Peyer's patch (tissue), 4 donors: ENCODE measurements at regions not wholly inside any gene's neighbourhood (a gene's known extent, or its start where the extent isn't known, plus 50 kb on each side); places are given as distances from the start of the nearest gene placed in this dataset.

Source experiments
- DNase-seq, 3 donors: peaks; one replicate each; pipeline ENCODE4 v3.0.0-alpha.2; 2017 to 2019
- H3K27ac ChIP-seq, 4 donors: fragments of 200-600 bp; sonication (generic); one replicate each; pipeline ENCODE4 v1.5.1; 2016 to 2019
- H3K27me3 ChIP-seq, 2 donors: fragments of 200-600 bp; sonication (generic); one replicate each; pipeline ENCODE4 v1.5.1; 2019
- H3K36me3 ChIP-seq, 3 donors: fragments of 200-600 bp; sonication (generic); one replicate each; pipeline ENCODE4 v1.5.1; 2016 to 2019
- H3K4me1 ChIP-seq, 4 donors: fragments of 200-600 bp; sonication (generic); one replicate each; pipeline ENCODE4 v1.5.1; 2016 to 2019
- H3K4me3 ChIP-seq, 4 donors: fragments of 200-600 bp; sonication (generic); 1 replicate in 3 of 4; 2 replicates in 1 of 4; pipeline ENCODE4 v1.5.1; 2016 to 2019; ENCODE audit warnings: mild to moderate bottlenecking in 1 of 4
- H3K9me3 ChIP-seq, 4 donors: fragments of 200-600 bp; sonication (generic); one replicate each; pipeline ENCODE4 v1.5.1; 2016 to 2019; ENCODE audit warnings: mild to moderate bottlenecking in 1 of 4
- CTCF ChIP-seq, 6 experiments: fragments of 450-650 bp in 4 of 6; fragments of 200-600 bp in 2 of 6; sonication (generic) in 1 of 6; IDR thresholded peaks; one replicate each; pipeline ENCODE4 v1.5.1; 2017 to 2019; ENCODE audit warnings: antibody characterized with exemption in 6 of 6, mild to moderate bottlenecking in 3 of 6, moderate library complexity in 1 of 6
- POLR2A ChIP-seq, 2 donors: fragments of 450-650 bp; IDR thresholded peaks; one replicate each; pipeline ENCODE4 v1.5.1; 2017; ENCODE audit warnings: antibody characterized with exemption in 2 of 2, mild to moderate bottlenecking in 2 of 2, moderate library complexity in 2 of 2

GRCh38 chr13:107395927-107396662 is 819.2 kb downstream of the LIG4 start:
- no peak overlapping the region for H3K4me3 ChIP-seq
- H3K27ac ChIP-seq: no peak overlapping the region
- no peak for TF ChIP-seq CTCF (IDR thresholded peaks at IDR 0.05)
- TF ChIP-seq POLR2A (IDR thresholded peaks at IDR 0.05): no peak
- H3K4me1 ChIP-seq: no peaks in the 10 kb centered on the region
- no peaks in the 10 kb centered on the region for H3K27me3 ChIP-seq
- no peak for DNase-seq
- no peaks in the 10 kb centered on the region for H3K36me3 ChIP-seq
- no peaks in the 10 kb centered on the region for H3K9me3 ChIP-seq

- H3K9me3 ChIP-seq: no peaks in the 10 kb centered on the region
- TF ChIP-seq POLR2A (IDR thresholded peaks at IDR 0.05) (no peak), CTCF (IDR thresholded peaks at IDR 0.05) (no peak)
- no peak for DNase-seq
- H3K27me3 ChIP-seq: no peaks in the 10 kb centered on the region
- H3K4me3 ChIP-seq: no peak overlapping the region
- no peaks in the 10 kb centered on the region for H3K4me1 ChIP-seq
- H3K36me3 ChIP-seq: no peaks in the 10 kb centered on the region
- H3K27ac ChIP-seq: no peak overlapping the region
Measured at GRCh38 chr13:107392205-107392604, 823.1 kb downstream of the LIG4 start.

GRCh38 chr13:107387525-107387924 is 819.6 kb upstream of the ARGLU1 start:
- H3K27ac ChIP-seq: no peak overlapping the region
- no peaks in the 10 kb centered on the region for H3K27me3 ChIP-seq
- no peaks in the 10 kb centered on the region for H3K4me1 ChIP-seq
- no peak overlapping the region for H3K4me3 ChIP-seq
- no peak for DNase-seq
- H3K9me3 ChIP-seq: no peaks in the 10 kb centered on the region
- TF ChIP-seq POLR2A (IDR thresholded peaks at IDR 0.05) (no peak), CTCF (IDR thresholded peaks at IDR 0.05) (no peak)
- H3K36me3 ChIP-seq: no peaks in the 10 kb centered on the region

- DNase-seq: no peak
- H3K4me3 ChIP-seq: no peak overlapping the region
- no peaks in the 10 kb centered on the region for H3K4me1 ChIP-seq
- TF ChIP-seq POLR2A (IDR thresholded peaks at IDR 0.05): no peak
- no peak for TF ChIP-seq CTCF (IDR thresholded peaks at IDR 0.05)
- H3K27ac ChIP-seq: no peak overlapping the region
- H3K9me3 ChIP-seq: no peaks in the 10 kb centered on the region
- no peaks in the 10 kb centered on the region for H3K36me3 ChIP-seq
- H3K27me3 ChIP-seq: no peaks in the 10 kb centered on the region
Measured at GRCh38 chr13:107379407-107380155, 811.6 kb upstream of the ARGLU1 start.

- Histone ChIP-seq H3K27me3 (no peaks in the 10 kb centered on the region), H3K9me3 (no peaks in the 10 kb centered on the region), H3K36me3 (no peaks in the 10 kb centered on the region), H3K4me1 (no peaks in the 10 kb centered on the region), H3K4me3 (no peak overlapping the region), H3K27ac (no peak overlapping the region)
- DNase-seq: no peak
- TF ChIP-seq CTCF (IDR thresholded peaks at IDR 0.05) (no peak), POLR2A (IDR thresholded peaks at IDR 0.05) (no peak)
Measured at GRCh38 chr13:107376341-107377125, 808.6 kb upstream of the ARGLU1 start.
